IPS DF 6.9 (cell line): ENCODE measurements at regions not wholly inside any gene's neighbourhood (a gene's known extent, or its start where the extent isn't known, plus 50 kb on each side); places are given as distances from the start of the nearest gene placed in this dataset.

ENCODE experiments used
- DNase-seq: peaks from one replicate; pipeline ENCODE4 v3.0.0-alpha.2; 2013; ENCODE audit warnings: low read depth, low spot score
- H3K27ac ChIP-seq: one replicate; pipeline ENCODE4 v1.5.1; 2013; ENCODE audit warnings: low read length, control low read depth
- H3K27me3 ChIP-seq: 2 replicates; pipeline ENCODE4 v1.6.1; 2013; ENCODE audit warnings: mild to moderate bottlenecking, low read length; ENCODE audit not compliant: control insufficient read depth, insufficient read depth
- H3K36me3 ChIP-seq: 2 replicates; pipeline ENCODE4 v1.6.1; 2013; ENCODE audit warnings: low read length; ENCODE audit not compliant: control insufficient read depth, insufficient read depth
- H3K4me1 ChIP-seq: 2 replicates; pipeline ENCODE4 v1.6.1; 2013; ENCODE audit warnings: low read length; ENCODE audit not compliant: control insufficient read depth, insufficient read depth
- H3K4me3 ChIP-seq: 2 replicates; pipeline ENCODE4 v1.5.1; 2013; ENCODE audit warnings: mild to moderate bottlenecking, low read length
- H3K9me3 ChIP-seq: 2 replicates; pipeline ENCODE4 v1.6.1; 2013; ENCODE audit warnings: low read length, inconsistent platforms; ENCODE audit not compliant: control insufficient read depth, insufficient read depth
- WGBS: extraction: QIAGEN DNeasy Blood & Tissue Kit; methylation state at CpG from one replicate; pipeline ENCODE4 v1.1.7; 2013; ENCODE audit warnings: mixed read lengths, missing lambda C conversion rate; ENCODE audit not compliant: insufficient read length, insufficient coverage; 5-methylcytosine and 5-hydroxymethylcytosine counted together

- Histone ChIP-seq H3K27me3 (no peaks in the 10 kb centered on the region), H3K9me3 (no peaks in the 10 kb centered on the region), H3K4me3 (no peak overlapping the region), H3K27ac (no peak overlapping the region), H3K4me1 (no peaks in the 10 kb centered on the region), H3K36me3 (no peaks in the 10 kb centered on the region)
- DNase-seq, result no peak
- WGBS, result no CpG with 5 or more reads among the region's 4 CpGs
Observed at GRCh38 chr5:89071101-89071940, 188.3 kb upstream of the MEF2C start.

- no CpG with 5 or more reads among the region's 2 CpGs for WGBS
Observed at GRCh38 chr5:89069591-89069990, 186.6 kb upstream of the MEF2C start.

GRCh38 chr5:89067362-89067761 lies 184.4 kb upstream of the MEF2C start:
- Histone ChIP-seq H3K4me1 (no peaks in the 10 kb centered on the region), H3K9me3 (no peaks in the 10 kb centered on the region)
- no CpG with 5 or more reads among the region's 3 CpGs for WGBS

More at GRCh38 chr5:89069591-89069990, 186.6 kb upstream of the MEF2C start:
- H3K36me3 ChIP-seq, result no peaks in the 10 kb centered on the region
- H3K27ac ChIP-seq, result no peak overlapping the region
- no peak overlapping the region for H3K4me3 ChIP-seq
- no peaks in the 10 kb centered on the region for H3K9me3 ChIP-seq
- no peak for DNase-seq
- no peaks in the 10 kb centered on the region for H3K27me3 ChIP-seq
- H3K4me1 ChIP-seq, result no peaks in the 10 kb centered on the region

GRCh38 chr5:89065919-89066318 lies 182.9 kb upstream of the MEF2C start:
- no peaks in the 10 kb centered on the region for H3K36me3 ChIP-seq
- no CpG with 5 or more reads among the region's 3 CpGs for WGBS
- no peak for DNase-seq
- H3K4me1 ChIP-seq, result no peaks in the 10 kb centered on the region
- H3K9me3 ChIP-seq, result no peaks in the 10 kb centered on the region
- H3K27me3 ChIP-seq, result no peaks in the 10 kb centered on the region
- no peak overlapping the region for H3K4me3 ChIP-seq
- H3K27ac ChIP-seq, result no peak overlapping the region

More at GRCh38 chr5:89067362-89067761, 184.4 kb upstream of the MEF2C start:
- H3K36me3 ChIP-seq, result no peaks in the 10 kb centered on the region
- H3K27me3 ChIP-seq, result no peaks in the 10 kb centered on the region
- no peak overlapping the region for H3K4me3 ChIP-seq
- DNase-seq, result no peak
- H3K27ac ChIP-seq, result no peak overlapping the region

- WGBS, result no CpG with 5 or more reads among the region's 4 CpGs
- no peak for DNase-seq
- H3K9me3 ChIP-seq, result no peaks in the 10 kb centered on the region
- no peaks in the 10 kb centered on the region for H3K27me3 ChIP-seq
- H3K4me1 ChIP-seq, result no peaks in the 10 kb centered on the region
- no peaks in the 10 kb centered on the region for H3K36me3 ChIP-seq
- no peak overlapping the region for H3K27ac ChIP-seq
- no peak overlapping the region for H3K4me3 ChIP-seq
Observed at GRCh38 chr5:89064736-89065135, 181.8 kb upstream of the MEF2C start.

- H3K36me3 ChIP-seq, result no peaks in the 10 kb centered on the region
- no CpG with 5 or more reads among the region's 1 CpG for WGBS
- no peak for DNase-seq
- H3K9me3 ChIP-seq, result no peaks in the 10 kb centered on the region
- no peaks in the 10 kb centered on the region for H3K27me3 ChIP-seq
- H3K4me1 ChIP-seq, result no peaks in the 10 kb centered on the region
- H3K4me3 ChIP-seq, result no peak overlapping the region
- no peak overlapping the region for H3K27ac ChIP-seq
Observed at GRCh38 chr5:89064054-89064453, 181.1 kb upstream of the MEF2C start.

- WGBS, result no CpG with 5 or more reads among the region's 2 CpGs
- Histone ChIP-seq H3K9me3 (no peaks in the 10 kb centered on the region), H3K27me3 (no peaks in the 10 kb centered on the region), H3K4me1 (no peaks in the 10 kb centered on the region), H3K27ac (no peak overlapping the region), H3K36me3 (no peaks in the 10 kb centered on the region), H3K4me3 (no peak overlapping the region)
- no peak for DNase-seq
Observed at GRCh38 chr5:89060768-89061167, 177.8 kb upstream of the MEF2C start.

GRCh38 chr5:89059274-89059673 lies 176.3 kb upstream of the MEF2C start:
- no peak for DNase-seq
- H3K9me3 ChIP-seq, result no peaks in the 10 kb centered on the region
- no peak overlapping the region for H3K27ac ChIP-seq
- H3K4me1 ChIP-seq, result no peaks in the 10 kb centered on the region
- no peak overlapping the region for H3K4me3 ChIP-seq
- WGBS, result no CpG with 5 or more reads among the region's 1 CpG
- no peaks in the 10 kb centered on the region for H3K27me3 ChIP-seq
- H3K36me3 ChIP-seq, result no peaks in the 10 kb centered on the region

GRCh38 chr5:89055695-89056085 lies 172.7 kb upstream of the MEF2C start:
- no peaks in the 10 kb centered on the region for H3K4me1 ChIP-seq
- DNase-seq, result no peak
- H3K4me3 ChIP-seq, result no peak overlapping the region
- H3K9me3 ChIP-seq, result no peaks in the 10 kb centered on the region
- no peaks in the 10 kb centered on the region for H3K36me3 ChIP-seq
- WGBS, result no CpG with 5 or more reads among the region's 3 CpGs
- H3K27me3 ChIP-seq, result no peaks in the 10 kb centered on the region
- H3K27ac ChIP-seq, result no peak overlapping the region

GRCh38 chr5:89055015-89055694 lies 172.2 kb upstream of the MEF2C start:
- no peak for DNase-seq
- no peaks in the 10 kb centered on the region for H3K36me3 ChIP-seq
- H3K4me1 ChIP-seq, result no peaks in the 10 kb centered on the region
- no CpG with 5 or more reads among the region's 6 CpGs for WGBS
- H3K4me3 ChIP-seq, result no peak overlapping the region
- H3K27ac ChIP-seq, result no peak overlapping the region
- no peaks in the 10 kb centered on the region for H3K27me3 ChIP-seq
- H3K9me3 ChIP-seq, result no peaks in the 10 kb centered on the region
